NT2/D1 (cell line): ENCODE measurements at regions not wholly inside any gene's neighbourhood (a gene's known extent, or its start where the extent isn't known, plus 50 kb on each side); places are given as distances from the start of the nearest gene placed in this dataset.

ENCODE experiments used
- YY1 ChIP-seq: IDR thresholded peaks from 2 replicates; pipeline ENCODE4 v1.6.1; 2011; ENCODE audit not compliant: insufficient read length, insufficient read depth
- ZNF274 ChIP-seq: IDR thresholded peaks from 2 replicates; pipeline ENCODE4 v1.6.1; 2011; ENCODE audit warnings: mild to moderate bottlenecking, low read depth, low read length

GRCh38 chr6:95095855-95096254 lies 481.5 kb upstream of the MANEA start:
- no peak for TF ChIP-seq ZNF274
- no peak for TF ChIP-seq YY1
